ENCODE measurements at regions not wholly inside any gene's neighbourhood (a gene's known extent, or its start where the extent isn't known, plus 50 kb on each side); places are given as distances from the start of the nearest gene placed in this dataset.

DNA sequence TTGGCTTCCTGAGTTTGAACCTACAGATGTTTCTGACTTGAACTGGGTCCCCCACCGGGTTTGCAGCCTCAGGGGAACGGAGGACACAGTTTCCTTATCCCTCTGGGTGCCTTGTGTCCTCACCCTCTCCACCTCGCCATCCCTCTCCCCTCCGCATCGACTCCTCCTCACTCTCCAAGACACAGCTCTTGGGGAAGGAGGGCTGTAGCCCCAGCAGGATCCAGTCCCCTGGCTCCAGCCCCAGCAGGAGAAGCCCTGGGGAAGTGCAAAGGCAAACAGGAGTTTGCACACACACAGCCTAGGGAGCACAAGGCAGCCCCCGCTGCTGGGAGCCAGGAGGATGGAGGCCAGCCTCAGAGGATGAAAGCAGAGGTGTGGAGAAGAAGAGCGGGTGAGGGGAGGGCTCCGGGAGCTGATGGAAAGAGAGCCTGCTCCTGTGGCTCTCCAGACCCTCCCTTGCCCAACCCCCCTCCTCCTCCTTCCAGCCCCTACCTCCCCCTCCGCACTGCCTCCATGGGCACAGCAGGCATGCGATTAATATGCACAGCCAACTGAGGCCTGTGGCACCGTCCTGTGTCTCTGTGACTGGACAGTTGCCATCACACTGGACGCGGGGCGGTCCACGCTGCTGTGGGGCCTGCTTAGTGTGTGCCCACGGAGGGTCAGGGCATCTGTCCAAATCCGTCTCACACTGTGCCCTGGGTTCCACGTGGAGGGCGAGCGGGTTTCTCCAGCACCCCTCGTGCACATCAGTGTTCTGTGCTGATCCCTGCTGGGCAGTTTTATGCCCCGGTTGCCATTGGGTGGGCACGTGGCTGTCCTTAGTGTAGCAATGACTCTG, 193.7 kb upstream of the DIO3 start:
- Histone ChIP-seq H3K9ac (ENCODE audit: low read length) (no peak overlapping the region), H3K27me3 (ENCODE audit: insufficient read depth, low read depth, low read length) (no peaks in the 10 kb centered on the region), H2AFZ (ENCODE audit: low read depth, low read length) (no peak overlapping the region), H4K20me1 (ENCODE audit: insufficient read depth) (no peaks in the 10 kb centered on the region), H3K4me2 (ENCODE audit: low read length) (no peak overlapping the region), H3K36me3 (ENCODE audit: insufficient read depth, low read length) (no peaks in the 10 kb centered on the region), H3F3A (ENCODE audit: insufficient read depth, low read length, poor library complexity, severe bottlenecking) (no peaks in the 10 kb centered on the region), H3K4me3 (ENCODE audit: low read length) (no peak overlapping the region), H3K9me2 (ENCODE audit: insufficient read depth, low read length) (no peaks in the 10 kb centered on the region), H3K9me3 (ENCODE audit: low read length) (no peaks in the 10 kb centered on the region), H3K79me2 (replicated peaks; ENCODE audit: insufficient read depth, low read length) (no peaks in the 10 kb centered on the region), H3K27ac (ENCODE audit: low read length) (no peak overlapping the region)
- TF ChIP-seq MXI1 (conservative IDR thresholded peaks at IDR 0.05; ENCODE audit: poor library complexity, severe bottlenecking) (no peak), SMC3 (conservative IDR thresholded peaks at IDR 0.05; ENCODE audit: poor library complexity) (no peak), TAF1 (IDR thresholded peaks at IDR 0.05; ENCODE audit: low read depth) (no peak), EP300 (conservative IDR thresholded peaks at IDR 0.05; ENCODE audit: poor library complexity, severe bottlenecking) (no peak), POLR2AphosphoS5 (IDR thresholded peaks at IDR 0.05) (no peak), EZH2 (IDR thresholded peaks at IDR 0.05; ENCODE audit: borderline replicate concordance, insufficient read depth, low read length, poor library complexity, severe bottlenecking) (no peak), RAD21 (conservative IDR thresholded peaks at IDR 0.05) (no peak)
- TF ChIP-seq, protein P1, sequence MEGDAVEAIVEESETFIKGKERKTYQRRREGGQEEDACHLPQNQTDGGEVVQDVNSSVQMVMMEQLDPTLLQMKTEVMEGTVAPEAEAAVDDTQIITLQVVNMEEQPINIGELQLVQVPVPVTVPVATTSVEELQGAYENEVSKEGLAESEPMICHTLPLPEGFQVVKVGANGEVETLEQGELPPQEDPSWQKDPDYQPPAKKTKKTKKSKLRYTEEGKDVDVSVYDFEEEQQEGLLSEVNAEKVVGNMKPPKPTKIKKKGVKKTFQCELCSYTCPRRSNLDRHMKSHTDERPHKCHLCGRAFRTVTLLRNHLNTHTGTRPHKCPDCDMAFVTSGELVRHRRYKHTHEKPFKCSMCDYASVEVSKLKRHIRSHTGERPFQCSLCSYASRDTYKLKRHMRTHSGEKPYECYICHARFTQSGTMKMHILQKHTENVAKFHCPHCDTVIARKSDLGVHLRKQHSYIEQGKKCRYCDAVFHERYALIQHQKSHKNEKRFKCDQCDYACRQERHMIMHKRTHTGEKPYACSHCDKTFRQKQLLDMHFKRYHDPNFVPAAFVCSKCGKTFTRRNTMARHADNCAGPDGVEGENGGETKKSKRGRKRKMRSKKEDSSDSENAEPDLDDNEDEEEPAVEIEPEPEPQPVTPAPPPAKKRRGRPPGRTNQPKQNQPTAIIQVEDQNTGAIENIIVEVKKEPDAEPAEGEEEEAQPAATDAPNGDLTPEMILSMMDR (IDR thresholded peaks at IDR 0.05; ENCODE audit: poor library complexity, severe bottlenecking): no peak
- TF ChIP-seq, protein P2, sequence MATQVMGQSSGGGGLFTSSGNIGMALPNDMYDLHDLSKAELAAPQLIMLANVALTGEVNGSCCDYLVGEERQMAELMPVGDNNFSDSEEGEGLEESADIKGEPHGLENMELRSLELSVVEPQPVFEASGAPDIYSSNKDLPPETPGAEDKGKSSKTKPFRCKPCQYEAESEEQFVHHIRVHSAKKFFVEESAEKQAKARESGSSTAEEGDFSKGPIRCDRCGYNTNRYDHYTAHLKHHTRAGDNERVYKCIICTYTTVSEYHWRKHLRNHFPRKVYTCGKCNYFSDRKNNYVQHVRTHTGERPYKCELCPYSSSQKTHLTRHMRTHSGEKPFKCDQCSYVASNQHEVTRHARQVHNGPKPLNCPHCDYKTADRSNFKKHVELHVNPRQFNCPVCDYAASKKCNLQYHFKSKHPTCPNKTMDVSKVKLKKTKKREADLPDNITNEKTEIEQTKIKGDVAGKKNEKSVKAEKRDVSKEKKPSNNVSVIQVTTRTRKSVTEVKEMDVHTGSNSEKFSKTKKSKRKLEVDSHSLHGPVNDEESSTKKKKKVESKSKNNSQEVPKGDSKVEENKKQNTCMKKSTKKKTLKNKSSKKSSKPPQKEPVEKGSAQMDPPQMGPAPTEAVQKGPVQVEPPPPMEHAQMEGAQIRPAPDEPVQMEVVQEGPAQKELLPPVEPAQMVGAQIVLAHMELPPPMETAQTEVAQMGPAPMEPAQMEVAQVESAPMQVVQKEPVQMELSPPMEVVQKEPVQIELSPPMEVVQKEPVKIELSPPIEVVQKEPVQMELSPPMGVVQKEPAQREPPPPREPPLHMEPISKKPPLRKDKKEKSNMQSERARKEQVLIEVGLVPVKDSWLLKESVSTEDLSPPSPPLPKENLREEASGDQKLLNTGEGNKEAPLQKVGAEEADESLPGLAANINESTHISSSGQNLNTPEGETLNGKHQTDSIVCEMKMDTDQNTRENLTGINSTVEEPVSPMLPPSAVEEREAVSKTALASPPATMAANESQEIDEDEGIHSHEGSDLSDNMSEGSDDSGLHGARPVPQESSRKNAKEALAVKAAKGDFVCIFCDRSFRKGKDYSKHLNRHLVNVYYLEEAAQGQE (IDR thresholded peaks at IDR 0.05; ENCODE audit: borderline replicate concordance): no peak

DNA sequence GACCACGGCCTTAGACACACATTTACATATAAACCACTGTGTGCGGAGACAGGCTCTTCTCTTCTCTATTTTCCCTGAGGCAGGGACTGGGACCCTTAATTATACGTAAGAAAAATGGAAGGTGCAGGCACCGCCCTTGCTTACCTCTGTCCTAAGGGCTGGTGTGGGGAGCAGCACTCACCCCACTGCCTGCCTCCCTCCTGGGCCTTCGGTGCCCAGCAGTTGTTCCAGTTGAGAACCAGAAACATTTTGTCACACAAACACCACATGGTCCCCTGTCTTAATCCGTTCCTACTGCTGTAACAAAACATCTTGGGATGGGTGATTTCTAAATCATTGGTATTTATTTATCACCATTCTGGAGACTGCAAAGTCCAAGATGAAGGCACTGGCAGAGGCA, 192.7 kb upstream of the DIO3 start:
- Histone ChIP-seq H4K20me1 (ENCODE audit: insufficient read depth) (no peaks in the 10 kb centered on the region), H3F3A (ENCODE audit: insufficient read depth, low read length, poor library complexity, severe bottlenecking) (no peaks in the 10 kb centered on the region), H3K36me3 (ENCODE audit: insufficient read depth, low read length) (no peaks in the 10 kb centered on the region), H3K9me3 (ENCODE audit: low read length) (no peaks in the 10 kb centered on the region), H3K4me2 (ENCODE audit: low read length) (no peak overlapping the region), H3K27me3 (ENCODE audit: insufficient read depth, low read depth, low read length) (no peaks in the 10 kb centered on the region), H3K4me3 (ENCODE audit: low read length) (no peak overlapping the region), H3K27ac (ENCODE audit: low read length) (no peak overlapping the region), H2AFZ (ENCODE audit: low read depth, low read length) (no peak overlapping the region), H3K9me2 (ENCODE audit: insufficient read depth, low read length) (no peaks in the 10 kb centered on the region), H3K9ac (ENCODE audit: low read length) (no peak overlapping the region), H3K79me2 (replicated peaks; ENCODE audit: insufficient read depth, low read length) (no peaks in the 10 kb centered on the region)
- TF ChIP-seq EZH2 (IDR thresholded peaks at IDR 0.05; ENCODE audit: borderline replicate concordance, insufficient read depth, low read length, poor library complexity, severe bottlenecking): no peak
- TF ChIP-seq EP300 (conservative IDR thresholded peaks at IDR 0.05; ENCODE audit: poor library complexity, severe bottlenecking): no peak
- TF ChIP-seq, protein P2 (IDR thresholded peaks at IDR 0.05; ENCODE audit: borderline replicate concordance): no peak
- no peak for TF ChIP-seq MXI1 (conservative IDR thresholded peaks at IDR 0.05; ENCODE audit: poor library complexity, severe bottlenecking)
- TF ChIP-seq TAF1 (IDR thresholded peaks at IDR 0.05; ENCODE audit: low read depth): no peak
- no peak for TF ChIP-seq SMC3 (conservative IDR thresholded peaks at IDR 0.05; ENCODE audit: poor library complexity)
- TF ChIP-seq POLR2AphosphoS5 (IDR thresholded peaks at IDR 0.05): no peak
- no peak for TF ChIP-seq RAD21 (conservative IDR thresholded peaks at IDR 0.05)
- TF ChIP-seq, protein P1 (IDR thresholded peaks at IDR 0.05; ENCODE audit: poor library complexity, severe bottlenecking): no peak

Measured in neural cell (in vitro differentiated cells).